Jurkat, Clone E6-1 (cell line): ENCODE measurements at regions not wholly inside any gene's neighbourhood (a gene's known extent, or its start where the extent isn't known, plus 50 kb on each side); places are given as distances from the start of the nearest gene placed in this dataset.
A peak's percentile ranks its signal among the peaks of the same experiment; 100 is the strongest.

Source experiments
- DNase-seq: peaks from one replicate; pipeline ENCODE4 v3.0.0-alpha.2; 2011; ENCODE audit warnings: low read depth, low spot score
- H3K4me3 ChIP-seq: 2 replicates; pipeline ENCODE4 v1.5.1; 2011; ENCODE audit warnings: mild to moderate bottlenecking, low read length, control low read depth, moderate library complexity

GRCh38 chr10:62616885-62617590 lies 187.5 kb upstream of the ADO start:
- no peak overlapping the region for H3K4me3 ChIP-seq
- peak; percentile 11 for DNase-seq

- no peak for DNase-seq
- H3K4me3 ChIP-seq, result no peak overlapping the region
Observed at GRCh38 chr10:62617652-62618051, 186.9 kb upstream of the ADO start.

- DNase-seq, result no peak
- no peak overlapping the region for H3K4me3 ChIP-seq
Observed at GRCh38 chr10:62618054-62618453, 186.5 kb upstream of the ADO start.

- H3K4me3 ChIP-seq, result no peak overlapping the region
- no peak for DNase-seq
Observed at GRCh38 chr10:62618576-62619412, 185.7 kb upstream of the ADO start.

- DNase-seq, result no peak
Observed at GRCh38 chr10:62619413-62619738, 185.1 kb upstream of the ADO start.

GRCh38 chr10:62620491-62620890 lies 184.0 kb upstream of the ADO start:
- no peak overlapping the region for H3K4me3 ChIP-seq
- DNase-seq, result no peak

More at GRCh38 chr10:62619413-62619738, 185.1 kb upstream of the ADO start:
- H3K4me3 ChIP-seq, result no peak overlapping the region

GRCh38 chr10:62623223-62623622 lies 181.3 kb upstream of the ADO start:
- no peak for DNase-seq
- no peak overlapping the region for H3K4me3 ChIP-seq

- no peak overlapping the region for H3K4me3 ChIP-seq
- DNase-seq, result no peak
Observed at GRCh38 chr10:62625484-62625883, 179.0 kb upstream of the ADO start.

GRCh38 chr10:62626079-62626478 lies 178.4 kb upstream of the ADO start:
- DNase-seq, result no peak
- H3K4me3 ChIP-seq, result no peak overlapping the region

GRCh38 chr10:62626817-62627216 lies 177.7 kb upstream of the ADO start:
- no peak for DNase-seq
- no peak overlapping the region for H3K4me3 ChIP-seq

- DNase-seq, result no peak
- no peak overlapping the region for H3K4me3 ChIP-seq
Observed at GRCh38 chr10:62627983-62628382, 176.5 kb upstream of the ADO start.

- H3K4me3 ChIP-seq, result no peak overlapping the region
- no peak for DNase-seq
Observed at GRCh38 chr10:62631241-62631640, 173.3 kb upstream of the ADO start.

- DNase-seq, result peak; percentile 22
- H3K4me3 ChIP-seq, result no peak overlapping the region
Observed at GRCh38 chr10:62632071-62632809, 172.3 kb upstream of the ADO start.

GRCh38 chr10:62633976-62634375 lies 170.5 kb upstream of the ADO start:
- DNase-seq, result no peak

GRCh38 chr10:62634576-62634975 lies 169.9 kb upstream of the ADO start:
- H3K4me3 ChIP-seq, result no peak overlapping the region
- no peak for DNase-seq

More at GRCh38 chr10:62633976-62634375, 170.5 kb upstream of the ADO start:
- no peak overlapping the region for H3K4me3 ChIP-seq

- no peak overlapping the region for H3K4me3 ChIP-seq
Observed at GRCh38 chr10:62635127-62635526, 169.4 kb upstream of the ADO start.

GRCh38 chr10:62636825-62637248 lies 167.7 kb upstream of the ADO start:
- DNase-seq, result peak; percentile 21
- H3K4me3 ChIP-seq, result peak overlapping the region; percentile 28

More at GRCh38 chr10:62635127-62635526, 169.4 kb upstream of the ADO start:
- no peak for DNase-seq

- DNase-seq, result peak; percentile 64
- H3K4me3 ChIP-seq, result peak overlapping the region; percentile 28
Observed at GRCh38 chr10:62637249-62638061, 167.1 kb upstream of the ADO start.

- DNase-seq, result no peak
- no peak overlapping the region for H3K4me3 ChIP-seq
Observed at GRCh38 chr10:62638062-62638477, 166.4 kb upstream of the ADO start.
